Ovary (tissue), 3 donors: ENCODE measurements at regions not wholly inside any gene's neighbourhood (a gene's known extent, or its start where the extent isn't known, plus 50 kb on each side); places are given as distances from the start of the nearest gene placed in this dataset.

Experiments
- CTCF ChIP-seq, 3 donors: fragments of 450-650 bp in 2 of 3; fragments of 200-600 bp in 1 of 3; IDR thresholded peaks; one replicate each; pipeline versions ENCODE4 v1.5.1 to v1.8.0; 2016 to 2022; ENCODE audit warnings: antibody characterized with exemption in 3 of 3, mild to moderate bottlenecking in 1 of 3
- EP300 ChIP-seq: sonication (generic); formaldehyde crosslinking; IDR thresholded peaks from one replicate; pipeline ENCODE4 v1.6.1; 2017; ENCODE audit warnings: antibody characterized with exemption
- donor health status: DM: no; HTN: no; CAD: no.

DNA sequence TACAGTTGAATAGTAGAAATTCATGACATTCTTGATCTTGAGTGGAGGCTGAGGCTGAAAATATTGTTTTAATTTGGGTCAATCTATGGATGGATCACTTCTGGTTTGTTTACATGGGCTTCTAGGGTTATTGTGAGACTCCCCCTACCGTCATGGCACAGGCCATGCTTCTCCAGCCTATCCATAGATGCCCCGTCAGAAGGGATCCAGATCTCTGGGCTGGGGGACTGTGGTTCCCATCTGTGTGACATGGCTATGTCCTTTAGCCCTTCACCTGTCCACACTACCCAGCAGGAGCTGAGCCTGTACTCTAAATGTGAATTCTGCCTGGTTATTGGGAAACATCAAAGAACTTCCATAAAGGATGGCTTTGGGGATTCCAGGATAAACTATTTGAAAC, 160.4 kb downstream of the ABCC12 start:
- no peak for TF ChIP-seq CTCF (IDR thresholded peaks at IDR 0.05)
- TF ChIP-seq EP300 = no peak
